ENCODE measurements at regions not wholly inside any gene's neighbourhood (a gene's known extent, or its start where the extent isn't known, plus 50 kb on each side); places are given as distances from the start of the nearest gene placed in this dataset.

DNA sequence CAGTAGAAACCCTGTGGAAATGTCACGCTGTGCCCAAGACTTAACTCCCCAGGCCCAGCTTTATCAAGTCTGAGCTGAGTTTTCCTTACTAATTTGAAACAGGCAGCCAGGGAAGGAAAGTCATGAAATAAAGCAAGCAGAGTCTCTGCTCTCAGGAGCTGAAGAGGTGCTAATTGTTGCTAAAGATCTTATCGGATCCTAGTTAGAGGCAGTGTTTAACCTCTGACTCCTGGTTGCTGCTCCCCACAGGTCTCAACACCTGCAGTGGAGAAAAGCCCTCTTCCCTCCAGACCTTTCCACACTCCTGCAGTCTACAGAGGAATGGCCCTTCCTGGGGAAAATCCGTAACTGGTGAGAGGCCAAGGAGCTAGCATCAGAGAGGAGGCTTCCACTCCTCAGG is 628.2 kb downstream of the NTRK3 start:
- DNase-seq, result no peak

DNA sequence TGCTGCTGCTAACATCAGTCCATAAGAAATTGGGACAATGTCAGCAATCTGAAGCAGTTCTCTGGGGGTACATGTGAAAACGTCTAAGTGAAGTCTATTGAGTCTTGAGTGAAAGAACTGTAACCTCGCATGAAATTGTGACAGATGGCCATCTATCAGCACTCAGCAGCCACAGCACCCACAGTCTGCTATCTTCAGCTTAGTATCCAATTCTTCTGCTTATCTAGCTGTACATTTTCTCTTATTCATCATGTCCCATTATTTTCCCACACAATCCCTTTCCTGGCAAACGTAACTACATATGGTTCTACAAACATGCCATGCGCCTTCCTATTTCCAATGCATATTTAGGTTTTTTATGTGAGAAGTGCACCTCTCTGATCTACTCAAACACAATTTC is 629.7 kb downstream of the NTRK3 start:
- no peak for DNase-seq

- peak; percentile 37 for DNase-seq
Measured at GRCh38 chr15:87623832-87624231, 632.7 kb downstream of the NTRK3 start.

- DNase-seq, result no peak
Measured at GRCh38 chr15:87620393-87620792, 636.1 kb downstream of the NTRK3 start.

DNA sequence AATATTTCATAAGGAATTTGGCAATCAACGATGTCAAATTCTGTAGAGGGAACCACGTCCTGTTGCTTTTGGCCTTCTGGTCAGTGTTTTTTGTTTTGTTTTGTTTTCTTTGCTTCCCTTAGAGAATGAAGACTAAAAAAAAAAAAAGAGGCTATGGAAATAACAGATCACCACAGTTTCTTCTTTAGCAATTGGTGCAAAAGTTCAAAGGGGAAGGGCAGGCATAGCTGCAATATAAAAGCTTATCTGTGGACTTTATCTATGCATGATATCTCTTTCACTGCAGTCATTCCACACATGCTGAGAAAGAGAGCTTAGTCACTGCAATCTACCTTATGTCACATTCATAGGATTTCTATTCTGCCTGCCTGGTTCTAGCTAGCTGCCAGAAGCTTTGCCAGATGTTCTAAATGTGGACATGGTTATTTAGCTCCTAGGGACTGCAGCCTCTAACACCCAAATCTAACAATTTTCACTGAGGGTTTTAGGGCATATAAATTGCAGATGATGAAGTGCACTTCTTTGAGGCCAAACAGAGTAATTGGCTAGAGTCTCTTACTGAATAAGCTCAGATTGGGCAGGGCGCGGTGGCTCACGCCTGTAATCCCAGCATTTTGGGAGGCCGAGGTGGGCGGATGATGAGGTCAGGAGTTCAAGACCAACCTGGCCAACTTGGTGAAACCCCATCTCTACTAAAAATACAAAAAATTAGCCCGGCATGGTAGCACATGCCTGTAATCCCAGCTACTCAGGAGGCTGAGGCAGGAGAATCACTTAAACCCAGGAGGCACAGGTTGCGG is 637.2 kb downstream of the NTRK3 start:
- no peak for DNase-seq

- DNase-seq, result no peak
Measured at GRCh38 chr15:87618203-87618725, 638.3 kb downstream of the NTRK3 start.

DNA sequence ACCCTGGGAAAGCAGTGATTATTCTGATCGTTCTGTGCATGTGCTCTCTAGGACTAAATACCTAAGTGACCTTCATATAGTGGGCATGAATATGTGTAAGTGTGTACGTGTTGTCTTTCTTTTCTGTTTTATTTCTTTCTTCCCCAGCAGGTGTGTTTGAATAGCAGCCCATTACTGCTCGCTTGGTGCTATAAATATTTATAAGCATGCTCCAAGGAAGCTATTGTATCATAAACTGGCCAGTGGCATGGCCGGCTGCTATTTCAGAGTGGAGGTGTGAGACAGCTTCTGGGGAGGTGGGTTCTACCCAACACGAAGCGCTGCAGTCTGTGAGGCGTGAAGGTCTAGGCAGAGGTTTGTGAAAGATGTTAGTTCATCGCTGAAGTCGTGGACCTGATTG is 641.8 kb downstream of the NTRK3 start:
- no peak for DNase-seq

- no peak for DNase-seq
Measured at GRCh38 chr15:87610366-87610765, 646.2 kb downstream of the NTRK3 start.

- no peak for DNase-seq
Measured at GRCh38 chr15:87609894-87610293, 646.6 kb downstream of the NTRK3 start.

GRCh38 chr15:87609474-87609873 is 647.1 kb downstream of the NTRK3 start:
- no peak for DNase-seq

DNA sequence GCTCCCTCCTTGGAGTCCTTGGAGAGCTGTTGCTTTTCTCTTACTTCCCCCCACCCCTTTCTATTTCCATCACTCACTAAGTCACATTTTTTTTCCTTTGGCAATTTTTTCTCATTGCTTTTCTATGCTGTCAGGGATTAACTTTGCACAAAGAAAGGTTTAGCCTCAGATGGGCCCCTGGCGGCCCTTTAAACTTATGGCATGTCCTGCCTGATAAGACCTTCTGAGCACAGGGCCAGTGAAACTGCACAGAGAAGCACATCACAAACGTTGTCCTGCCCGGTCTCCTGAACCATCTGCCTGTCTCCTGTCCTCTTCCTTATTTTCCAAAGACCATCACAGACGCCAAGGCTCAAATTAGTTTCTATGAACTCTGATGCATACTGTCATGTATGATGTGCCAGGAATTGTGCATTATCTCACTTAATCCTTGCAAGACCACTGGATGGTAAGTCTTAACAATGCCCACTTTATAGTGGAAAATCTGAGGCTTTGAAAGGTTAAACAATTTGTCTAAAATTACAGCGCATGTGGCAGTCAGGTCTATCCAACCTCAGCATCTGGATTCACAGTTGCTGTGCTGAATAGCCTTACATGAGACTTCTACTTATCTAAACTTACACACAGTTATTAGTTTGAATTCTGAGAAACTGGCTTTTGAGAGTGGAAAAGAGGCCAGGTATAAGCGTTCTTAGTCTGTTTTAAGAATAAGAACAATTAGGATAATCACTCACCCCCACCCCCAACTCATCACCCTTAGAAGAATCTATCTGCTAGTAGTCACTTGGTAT is 648.1 kb downstream of the NTRK3 start:
- no peak for DNase-seq

GRCh38 chr15:87606971-87607370 is 649.6 kb downstream of the NTRK3 start:
- DNase-seq, result no peak

DNA sequence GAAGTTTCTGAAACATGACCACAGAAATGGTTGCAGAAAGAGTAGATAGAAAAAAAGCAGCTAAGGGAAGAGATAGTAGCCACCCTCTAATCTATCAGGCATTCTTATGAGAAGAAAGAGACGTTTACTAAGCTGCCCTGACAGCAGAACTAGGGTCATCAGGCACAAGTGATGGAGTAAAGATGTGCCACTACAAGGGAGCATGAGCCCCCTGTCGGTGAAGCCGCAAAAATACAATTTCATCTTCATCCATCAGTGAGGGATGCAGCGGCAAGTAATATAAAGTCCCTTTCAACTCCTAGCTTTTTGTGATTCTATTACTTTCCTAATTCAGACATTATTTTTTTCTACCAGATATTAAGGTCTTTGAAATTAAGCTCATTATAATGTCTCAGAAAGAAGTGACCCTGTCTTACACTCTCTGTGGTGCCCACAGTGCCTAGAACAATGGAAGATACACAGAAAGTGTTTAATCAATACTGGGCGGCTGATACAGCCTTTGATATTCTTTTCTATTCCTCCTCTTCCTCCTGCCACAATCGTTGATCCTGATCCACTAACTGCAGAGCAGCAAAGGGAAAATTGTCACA is 651.6 kb downstream of the NTRK3 start:
- no peak for DNase-seq

GRCh38 chr15:87602371-87602770 is 654.2 kb downstream of the NTRK3 start:
- peak; percentile 23 for DNase-seq

DNA sequence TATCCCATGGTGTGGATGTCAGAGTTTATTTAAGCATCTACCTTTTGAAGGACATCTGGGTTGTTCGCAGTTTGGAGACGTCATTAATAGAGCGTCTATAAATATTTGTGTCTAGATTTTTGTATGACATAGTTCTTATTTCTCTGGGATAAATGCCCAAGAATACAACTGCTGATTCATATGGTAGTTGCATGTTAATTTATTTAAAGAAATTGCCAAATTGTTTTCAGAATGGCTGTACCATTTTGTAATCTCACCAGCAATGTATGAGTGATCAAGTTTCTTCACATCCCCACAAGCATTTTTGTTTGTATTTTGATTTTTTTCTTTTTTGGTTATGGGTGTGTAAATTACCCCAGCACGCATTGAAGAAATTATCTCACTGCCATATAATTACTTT is 656.9 kb downstream of the NTRK3 start:
- no peak for DNase-seq

DNA sequence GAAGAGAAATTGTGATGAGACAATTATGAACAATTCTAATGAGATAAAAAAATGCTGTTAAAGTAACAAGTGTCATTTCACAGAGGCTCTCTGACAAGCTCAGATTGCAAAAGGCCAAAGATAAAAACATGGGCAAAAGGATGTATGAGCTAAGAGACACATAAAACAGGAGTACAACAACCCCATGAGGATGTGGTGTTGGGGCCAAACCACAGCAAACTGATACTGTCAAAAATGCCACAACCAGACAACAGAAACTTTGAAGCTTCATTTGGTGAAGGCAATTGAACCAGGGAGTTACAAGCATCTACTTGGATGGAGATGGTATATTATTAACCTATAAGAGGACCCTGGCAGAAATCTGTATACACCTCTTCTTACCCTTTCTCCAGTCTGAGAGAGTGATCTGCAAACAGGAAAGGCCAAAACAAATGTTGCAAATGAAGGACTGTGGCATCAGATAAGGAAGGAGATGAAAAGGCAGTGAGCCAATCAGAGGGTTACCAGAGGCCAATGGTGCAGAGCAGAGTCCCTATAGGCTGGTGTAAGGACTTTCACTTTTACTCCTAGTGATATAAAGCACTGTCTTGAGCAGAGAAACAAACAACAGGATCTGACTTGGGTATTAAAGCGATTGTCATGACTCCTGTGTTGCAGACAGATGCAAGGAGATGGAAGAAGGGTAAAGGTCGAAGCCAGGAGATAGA is 659.0 kb downstream of the NTRK3 start:
- no peak for DNase-seq

- DNase-seq, result no peak
Measured at GRCh38 chr15:87591582-87591981, 665.0 kb downstream of the NTRK3 start.

DNA sequence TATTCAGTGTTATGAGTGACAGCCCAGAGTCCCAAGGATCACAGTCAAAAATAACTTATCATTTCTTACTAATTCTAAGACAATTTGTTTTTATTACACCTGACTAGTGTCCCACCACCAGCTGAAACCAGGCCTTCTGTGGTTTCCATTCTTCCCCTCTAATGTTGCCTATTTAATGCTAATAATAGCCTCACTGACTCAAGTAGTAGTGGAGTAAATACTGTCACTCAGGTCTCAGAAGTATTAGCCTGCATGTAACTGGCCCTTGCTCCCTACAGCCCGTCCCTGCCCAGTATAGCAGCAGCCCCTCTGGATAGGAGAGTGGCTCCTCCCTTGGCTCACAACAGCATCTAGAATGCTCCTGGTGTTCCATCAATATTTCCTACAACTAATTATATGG is 665.5 kb downstream of the NTRK3 start:
- DNase-seq, result no peak

- no peak for DNase-seq
Measured at GRCh38 chr15:87589134-87589533, 667.4 kb downstream of the NTRK3 start.

DNA sequence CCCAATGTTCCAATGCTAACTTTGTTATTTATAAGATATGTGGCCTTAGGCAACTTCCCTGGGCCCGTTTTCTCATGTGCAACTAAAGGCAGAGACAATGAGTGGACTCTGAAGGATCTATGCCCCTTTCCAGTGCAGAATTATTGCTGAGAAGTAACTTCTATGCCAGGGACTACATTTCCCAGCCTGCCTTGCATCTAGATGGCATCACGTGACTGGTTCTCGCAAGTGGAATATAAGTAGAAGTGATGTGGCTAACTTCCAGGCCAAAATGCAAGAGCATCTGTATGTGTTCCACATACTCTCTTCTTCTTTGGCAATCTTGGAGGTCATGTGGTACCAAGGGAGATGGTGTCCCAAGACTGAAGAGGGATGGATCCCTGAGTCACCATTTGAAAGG is 674.4 kb downstream of the NTRK3 start:
- no peak for DNase-seq

- DNase-seq, result no peak
Measured at GRCh38 chr15:87579537-87579936, 677.0 kb downstream of the NTRK3 start.

GRCh38 chr15:87578776-87579175 is 677.8 kb downstream of the NTRK3 start:
- no peak for DNase-seq

- no peak for DNase-seq
Measured at GRCh38 chr15:87577336-87577735, 679.2 kb downstream of the NTRK3 start.
